GM12865 (cell line): ENCODE measurements at regions not wholly inside any gene's neighbourhood (a gene's known extent, or its start where the extent isn't known, plus 50 kb on each side); places are given as distances from the start of the nearest gene placed in this dataset.

Experiments
- DNase-seq: peaks from one replicate; pipeline ENCODE4 v3.0.0; 2010; ENCODE audit warnings: low read depth
- H3K4me3 ChIP-seq: 2 replicates; pipeline ENCODE4 v1.5.1; 2011; ENCODE audit warnings: mild to moderate bottlenecking, low read depth, low read length, control low read depth
- CTCF ChIP-seq: IDR thresholded peaks from 2 replicates; pipeline ENCODE4 v1.5.1; 2011; ENCODE audit warnings: low read length, control low read depth, low read depth, inconsistent platforms; ENCODE audit not compliant: insufficient read depth; ENCODE audit errors: missing control alignments

GRCh38 chr14:104436047-104436591, 143.4 kb upstream of the C14orf180 start:
- no peak overlapping the region for H3K4me3 ChIP-seq
- DNase-seq = no peak
- TF ChIP-seq CTCF = no peak

GRCh38 chr14:104436741-104437701, 142.5 kb upstream of the C14orf180 start:
- no peak overlapping the region for H3K4me3 ChIP-seq
- DNase-seq = no peak
- no peak for TF ChIP-seq CTCF

GRCh38 chr14:104437703-104438102, 141.9 kb upstream of the C14orf180 start:
- no peak for DNase-seq
- no peak overlapping the region for H3K4me3 ChIP-seq
- TF ChIP-seq CTCF = no peak

- no peak overlapping the region for H3K4me3 ChIP-seq
- DNase-seq = no peak
- TF ChIP-seq CTCF = no peak
Observed at GRCh38 chr14:104438166-104438887, 141.2 kb upstream of the C14orf180 start.

GRCh38 chr14:104439625-104440024, 139.9 kb upstream of the C14orf180 start:
- no peak overlapping the region for H3K4me3 ChIP-seq
- no peak for TF ChIP-seq CTCF
- no peak for DNase-seq

- no peak overlapping the region for H3K4me3 ChIP-seq
- TF ChIP-seq CTCF = no peak
- no peak for DNase-seq
Observed at GRCh38 chr14:104440297-104440956, 139.1 kb upstream of the C14orf180 start.
